Endothelial cell of umbilical vein (primary cell): ENCODE measurements at regions not wholly inside any gene's neighbourhood (a gene's known extent, or its start where the extent isn't known, plus 50 kb on each side); places are given as distances from the start of the nearest gene placed in this dataset.

Experiments used
- BruUV-seq: library from RNA; stranded (reverse); fragments of 400-500 nt; replicated peaks from 2 replicates; lab custom pipeline; 2021; lab: Mats Ljungman, UMichigan
- CTCF ChIA-PET: fragments of 300-600, 350-600 bp; sonication (Branson Sonifier 250); formaldehyde crosslinking; loops from one replicate; lab custom pipeline; 2021; ENCODE audit warnings: antibody characterized with exemption, inconsistent platforms; lab: Charles Lee
- POLR2A ChIA-PET: fragments of 300-600, 350-600 bp; sonication (Branson Sonifier 250); formaldehyde crosslinking; loops from one replicate; lab custom pipeline; 2021; ENCODE audit warnings: antibody characterized with exemption, inconsistent platforms; lab: Charles Lee
- DNase-seq: peaks from one replicate; pipeline ENCODE4 v3.0.0-alpha.2; 2011; ENCODE audit warnings: low read depth, low spot score
- FAIRE-seq: peaks from 2 replicates; lab custom pipeline; 2011; peaks lifted over from hg19 to GRCh38; lab: Jason Lieb, UNC
- H2AFZ ChIP-seq: 2 replicates; pipeline ENCODE4 v1.6.0; 2012; ENCODE audit warnings: low read depth, low read length, control low read depth, inconsistent platforms
- H3K27ac ChIP-seq: 2 replicates; pipeline ENCODE4 v1.5.1; 2011; ENCODE audit warnings: low read depth, mild to moderate bottlenecking, control low read depth, low read length, moderate library complexity; ENCODE audit not compliant: insufficient read depth
- H3K27me3 ChIP-seq, 2 experiments: 2 replicates each; pipeline versions ENCODE4 v1.6.0 to v1.6.1; 2011; ENCODE audit warnings: low read length in 2 of 2, mixed read lengths in 1 of 2; ENCODE audit not compliant: control insufficient read depth in 2 of 2, insufficient read depth in 2 of 2
- H3K36me3 ChIP-seq, 2 experiments: 2 replicates in 1 of 2; 3 replicates in 1 of 2; pipeline ENCODE4 v1.5.1; 2011; ENCODE audit warnings: low read length in 2 of 2, mild to moderate bottlenecking in 1 of 2, moderate library complexity in 1 of 2; ENCODE audit not compliant: control insufficient read depth in 2 of 2, insufficient read depth in 2 of 2; ENCODE audit errors: extremely low read depth in 1 of 2
- H3K4me1 ChIP-seq: 3 replicates; pipeline ENCODE4 v1.5.1; 2011; ENCODE audit warnings: mild to moderate bottlenecking, low read length; ENCODE audit not compliant: control insufficient read depth, insufficient read depth; ENCODE audit errors: extremely low read depth
- H3K4me2 ChIP-seq: 2 replicates; pipeline ENCODE4 v1.6.1; 2011; ENCODE audit warnings: low read length, control low read depth, mixed read lengths; ENCODE audit not compliant: insufficient read depth
- H3K4me3 ChIP-seq, 3 experiments: fragments of 200-600 bp in 1 of 3; sonication (generic), shearing (Covaris generic) in 1 of 3; replicated peaks in 1 of 3; 2 replicates each; pipeline ENCODE4 v1.5.1; 2011 to 2016; ENCODE audit warnings: control low read depth in 3 of 3, low read length in 3 of 3, mild to moderate bottlenecking in 2 of 3, inconsistent platforms in 1 of 3, low read depth in 1 of 3, moderate library complexity in 1 of 3; ENCODE audit not compliant: insufficient read depth in 1 of 3
- H3K79me2 ChIP-seq: 2 replicates; pipeline ENCODE4 v1.6.0; 2012; ENCODE audit warnings: low read length, inconsistent platforms; ENCODE audit not compliant: control insufficient read depth, insufficient read depth
- H3K9ac ChIP-seq: replicated peaks from 2 replicates; pipeline ENCODE3; 2011; ENCODE audit warnings: low read length, control low read depth; ENCODE audit not compliant: insufficient read depth; ENCODE audit errors: extremely low read depth
- H3K9me1 ChIP-seq: replicated peaks from 3 replicates; pipeline ENCODE4 v1.6.0; 2011; ENCODE audit warnings: mild to moderate bottlenecking, low read length; ENCODE audit not compliant: control insufficient read depth, insufficient read depth; ENCODE audit errors: extremely low read depth
- H3K9me3 ChIP-seq: replicated peaks from 2 replicates; pipeline ENCODE4 v1.5.1; 2012; ENCODE audit warnings: low read length, inconsistent platforms; ENCODE audit not compliant: control insufficient read depth, insufficient read depth
- H4K20me1 ChIP-seq: replicated peaks from 2 replicates; pipeline ENCODE3; 2011; ENCODE audit warnings: mild to moderate bottlenecking, low read length; ENCODE audit not compliant: control insufficient read depth, insufficient read depth; ENCODE audit errors: extremely low read depth
- EZH2 ChIP-seq: IDR thresholded peaks from 2 replicates; pipeline ENCODE4 v1.6.1; 2012; ENCODE audit warnings: borderline replicate concordance, low read depth, mild to moderate bottlenecking, moderate library complexity, low read length, inconsistent platforms; ENCODE audit not compliant: severe bottlenecking
- FOS ChIP-seq: IDR thresholded peaks from 2 replicates; pipeline ENCODE4 v1.6.1; 2011; ENCODE audit warnings: mild to moderate bottlenecking, low read length, moderate library complexity, borderline replicate concordance; ENCODE audit not compliant: insufficient read depth
- GATA2 ChIP-seq: IDR thresholded peaks from 2 replicates; pipeline ENCODE4 v1.7.0; 2011; ENCODE audit warnings: low read depth, mild to moderate bottlenecking, moderate library complexity, mixed read lengths, low read length; ENCODE audit not compliant: insufficient read length, insufficient read depth
- JUN ChIP-seq: IDR thresholded peaks from 2 replicates; pipeline ENCODE4 v1.6.1; 2011; ENCODE audit warnings: borderline replicate concordance, low read depth; ENCODE audit not compliant: insufficient read length, insufficient read depth
- MYC ChIP-seq: IDR thresholded peaks from one replicate; pipeline ENCODE4 v1.6.1; 2011; ENCODE audit warnings: mild to moderate bottlenecking, low read depth, low read length
- POLR2A ChIP-seq: IDR thresholded peaks from 2 replicates; pipeline ENCODE4 v1.6.1; 2012; ENCODE audit warnings: low read depth, mild to moderate bottlenecking, control low read depth, low read length
- POLR2AphosphoS5 ChIP-seq: IDR thresholded peaks from 2 replicates; pipeline ENCODE4 v1.6.1; 2012; ENCODE audit warnings: low read depth, mild to moderate bottlenecking, control low read depth, low read length, moderate library complexity; ENCODE audit not compliant: insufficient read depth
- dilution Hi-C: fragments of 300-500 bp; cut with MboI; formaldehyde crosslinking; loops from one replicate; pipeline ENCODE4 v1.15.0; 2019; ENCODE audit warnings: low sequenced_read_pairs; ENCODE audit not compliant: extremely low pct_ligation_motif_present
- intact Hi-C: fragments of 100-400 bp; cut with micrococcal nuclease; formaldehyde crosslinking; loops from one replicate; pipeline ENCODE4 v1.10.0; 2022
- TF ChIP-seq, protein P1 (sequence below): IDR thresholded peaks from 2 replicates; pipeline ENCODE4 v1.6.1; 2011; ENCODE audit not compliant: insufficient read depth, insufficient read length
- TF ChIP-seq, protein P2 (sequence below), 2 donors: IDR thresholded peaks; 1 replicate in 1 of 2; 2 replicates in 1 of 2; pipeline ENCODE4 v1.5.1; 2011; ENCODE audit warnings: low read length in 2 of 2, mild to moderate bottlenecking in 2 of 2, moderate library complexity in 2 of 2, control low read depth in 1 of 2, inconsistent platforms in 1 of 2, low read depth in 1 of 2; ENCODE audit not compliant: insufficient read depth in 1 of 2; ENCODE audit errors: extremely low read depth in 1 of 2

DNA sequence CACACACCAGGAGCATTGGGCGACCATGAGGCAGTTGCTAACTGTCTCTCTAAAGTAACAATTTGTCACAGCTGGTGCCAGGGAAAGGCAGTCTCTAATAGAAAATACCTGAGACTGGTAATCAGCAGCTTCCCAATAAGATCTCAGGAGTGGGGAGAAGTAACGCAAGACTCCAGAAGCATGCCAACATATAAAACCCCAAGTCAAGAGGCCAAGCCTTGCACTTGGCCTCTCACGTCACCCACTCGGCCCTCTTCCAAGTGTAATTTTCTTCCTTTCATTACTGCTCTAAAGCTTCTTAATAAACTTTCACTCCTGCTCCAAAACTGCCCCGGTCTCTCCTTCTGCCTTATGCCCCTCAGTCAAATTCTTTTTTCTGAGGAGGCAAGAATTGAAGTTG lies 455.6 kb upstream of the ACVR2A start:
- POLR2A ChIA-PET: no interaction called here
- dilution Hi-C loops: no loop called here
- H3K4me2 ChIP-seq: no peak overlapping the region

GRCh38 chr2:147388217-147388616 lies 456.6 kb upstream of the ACVR2A start:
- H4K20me1 ChIP-seq: no peaks in the 10 kb centered on the region
- no TSS peak for BruUV-seq
- no peaks in the 10 kb centered on the region for H3K9me1 ChIP-seq
- H3K4me3 ChIP-seq: no peak overlapping the region
- dilution Hi-C loops (no loop called here), intact Hi-C loops (no loop called here)
- H3K4me2 ChIP-seq: no peak overlapping the region
- no peaks in the 10 kb centered on the region for H3K4me1 ChIP-seq
- no peaks in the 10 kb centered on the region for H3K9me3 ChIP-seq
- ChIA-PET POLR2A (no interaction called here), CTCF (no interaction called here)
- H3K79me2 ChIP-seq: no peaks in the 10 kb centered on the region
- H2AFZ ChIP-seq: no peak overlapping the region
- H3K36me3 ChIP-seq: no peaks in the 10 kb centered on the region
- DNase-seq (no peak), FAIRE-seq (no peak)
- H3K9ac ChIP-seq: no peak overlapping the region
- no peak overlapping the region for H3K27ac ChIP-seq
- TF ChIP-seq POLR2AphosphoS5: no peak
- TF ChIP-seq EZH2: no peak
- TF ChIP-seq GATA2: no peak
- TF ChIP-seq, protein P1, sequence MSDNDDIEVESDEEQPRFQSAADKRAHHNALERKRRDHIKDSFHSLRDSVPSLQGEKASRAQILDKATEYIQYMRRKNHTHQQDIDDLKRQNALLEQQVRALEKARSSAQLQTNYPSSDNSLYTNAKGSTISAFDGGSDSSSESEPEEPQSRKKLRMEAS: no peak
- TF ChIP-seq, protein P2, sequence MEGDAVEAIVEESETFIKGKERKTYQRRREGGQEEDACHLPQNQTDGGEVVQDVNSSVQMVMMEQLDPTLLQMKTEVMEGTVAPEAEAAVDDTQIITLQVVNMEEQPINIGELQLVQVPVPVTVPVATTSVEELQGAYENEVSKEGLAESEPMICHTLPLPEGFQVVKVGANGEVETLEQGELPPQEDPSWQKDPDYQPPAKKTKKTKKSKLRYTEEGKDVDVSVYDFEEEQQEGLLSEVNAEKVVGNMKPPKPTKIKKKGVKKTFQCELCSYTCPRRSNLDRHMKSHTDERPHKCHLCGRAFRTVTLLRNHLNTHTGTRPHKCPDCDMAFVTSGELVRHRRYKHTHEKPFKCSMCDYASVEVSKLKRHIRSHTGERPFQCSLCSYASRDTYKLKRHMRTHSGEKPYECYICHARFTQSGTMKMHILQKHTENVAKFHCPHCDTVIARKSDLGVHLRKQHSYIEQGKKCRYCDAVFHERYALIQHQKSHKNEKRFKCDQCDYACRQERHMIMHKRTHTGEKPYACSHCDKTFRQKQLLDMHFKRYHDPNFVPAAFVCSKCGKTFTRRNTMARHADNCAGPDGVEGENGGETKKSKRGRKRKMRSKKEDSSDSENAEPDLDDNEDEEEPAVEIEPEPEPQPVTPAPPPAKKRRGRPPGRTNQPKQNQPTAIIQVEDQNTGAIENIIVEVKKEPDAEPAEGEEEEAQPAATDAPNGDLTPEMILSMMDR (IDR thresholded peaks at IDR 0.05; ENCODE audit: extremely low read depth in 1 of 2, insufficient read depth in 1 of 2, low read depth in 1 of 2, low read length in 2 of 2): no peak
- TF ChIP-seq MYC: no peak
- TF ChIP-seq FOS: no peak
- TF ChIP-seq JUN: no peak
- no peak for TF ChIP-seq POLR2A
- H3K27me3 ChIP-seq: no peaks in the 10 kb centered on the region

More for the DNA sequence above, 455.6 kb upstream of the ACVR2A start:
- H3K9me1 ChIP-seq: no peaks in the 10 kb centered on the region
- H4K20me1 ChIP-seq: no peaks in the 10 kb centered on the region
- DNase-seq (no peak), FAIRE-seq (no peak)
- CTCF ChIA-PET: no interaction called here
- no peaks in the 10 kb centered on the region for H3K4me1 ChIP-seq
- H3K9me3 ChIP-seq: no peaks in the 10 kb centered on the region
- no TSS peak for BruUV-seq
- no peaks in the 10 kb centered on the region for H3K36me3 ChIP-seq
- no peak overlapping the region for H2AFZ ChIP-seq
- no peaks in the 10 kb centered on the region for H3K27me3 ChIP-seq
- no peaks in the 10 kb centered on the region for H3K79me2 ChIP-seq
- intact Hi-C loops: no loop called here
- TF ChIP-seq, protein P1: no peak
- no peak overlapping the region for H3K4me3 ChIP-seq
- H3K27ac ChIP-seq: no peak overlapping the region
- no peak overlapping the region for H3K9ac ChIP-seq
